ENCODE measurements at regions not wholly inside any gene's neighbourhood (a gene's known extent, or its start where the extent isn't known, plus 50 kb on each side); places are given as distances from the start of the nearest gene placed in this dataset.

DNA sequence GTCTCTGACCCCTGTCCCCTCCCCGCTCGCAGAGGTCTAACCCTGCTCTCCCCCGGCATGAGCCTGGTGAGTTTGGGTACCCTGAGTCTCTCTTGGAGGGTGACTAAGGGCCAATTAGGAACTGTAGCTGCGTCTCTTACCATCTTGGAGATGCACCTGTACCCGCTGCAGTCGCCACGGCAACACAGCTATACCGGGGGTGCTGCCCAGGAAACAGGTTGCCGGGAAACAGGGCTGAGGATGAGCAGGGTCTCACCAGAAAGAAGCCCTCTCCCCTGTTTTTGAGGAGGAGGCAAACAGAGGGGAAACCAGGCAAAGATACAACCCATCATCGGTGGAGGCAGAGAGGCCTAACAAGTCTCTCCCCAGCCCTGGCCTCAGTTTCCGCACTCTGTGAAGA, 140.2 kb downstream of the TMEM132E start:
- TF ChIP-seq, protein P1, sequence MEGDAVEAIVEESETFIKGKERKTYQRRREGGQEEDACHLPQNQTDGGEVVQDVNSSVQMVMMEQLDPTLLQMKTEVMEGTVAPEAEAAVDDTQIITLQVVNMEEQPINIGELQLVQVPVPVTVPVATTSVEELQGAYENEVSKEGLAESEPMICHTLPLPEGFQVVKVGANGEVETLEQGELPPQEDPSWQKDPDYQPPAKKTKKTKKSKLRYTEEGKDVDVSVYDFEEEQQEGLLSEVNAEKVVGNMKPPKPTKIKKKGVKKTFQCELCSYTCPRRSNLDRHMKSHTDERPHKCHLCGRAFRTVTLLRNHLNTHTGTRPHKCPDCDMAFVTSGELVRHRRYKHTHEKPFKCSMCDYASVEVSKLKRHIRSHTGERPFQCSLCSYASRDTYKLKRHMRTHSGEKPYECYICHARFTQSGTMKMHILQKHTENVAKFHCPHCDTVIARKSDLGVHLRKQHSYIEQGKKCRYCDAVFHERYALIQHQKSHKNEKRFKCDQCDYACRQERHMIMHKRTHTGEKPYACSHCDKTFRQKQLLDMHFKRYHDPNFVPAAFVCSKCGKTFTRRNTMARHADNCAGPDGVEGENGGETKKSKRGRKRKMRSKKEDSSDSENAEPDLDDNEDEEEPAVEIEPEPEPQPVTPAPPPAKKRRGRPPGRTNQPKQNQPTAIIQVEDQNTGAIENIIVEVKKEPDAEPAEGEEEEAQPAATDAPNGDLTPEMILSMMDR (conservative IDR thresholded peaks at IDR 0.05 in 1 of 2, IDR thresholded peaks at IDR 0.05 in 1 of 2; ENCODE audit: extremely low read depth in 1 of 2, insufficient read depth in 1 of 2, low read depth in 1 of 2, low read length in 2 of 2): no peak
- TF ChIP-seq EZH2 (IDR thresholded peaks at IDR 0.05; ENCODE audit: borderline replicate concordance, low read length): no peak

All from mammary epithelial cell (primary cell).